ENCODE measurements at regions not wholly inside any gene's neighbourhood (a gene's known extent, or its start where the extent isn't known, plus 50 kb on each side); places are given as distances from the start of the nearest gene placed in this dataset.

DNA sequence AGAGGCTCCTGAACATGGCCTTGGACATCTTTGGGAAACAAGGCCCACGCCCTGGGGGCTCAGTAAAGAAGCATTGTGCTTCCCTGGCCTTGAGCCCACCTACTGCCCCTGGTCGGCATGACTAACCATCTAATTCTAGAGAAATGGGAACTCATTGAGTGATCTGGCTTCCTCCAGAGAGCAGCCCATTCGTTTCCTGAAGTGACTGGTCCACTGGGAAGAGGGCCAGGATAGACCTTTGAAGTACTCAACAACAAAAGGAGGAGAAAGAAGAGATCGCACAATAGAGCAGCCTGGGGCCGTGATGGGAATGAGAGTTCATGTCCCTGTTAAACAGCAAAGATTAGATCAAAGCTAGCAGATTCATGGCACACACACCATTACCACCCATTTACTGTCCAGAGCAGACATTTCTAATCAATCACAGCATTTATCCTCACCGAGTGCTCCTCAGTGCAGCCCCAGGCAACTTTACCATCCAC lies 514.4 kb upstream of the PROK2 start:
- ATAC-seq (ENCODE audit: low read depth), result no peak
- Histone ChIP-seq H4K8ac (ENCODE audit: low read depth in 2 of 2, low read length in 2 of 2) (no peak overlapping the region), H2BK120ac (ENCODE audit: low read depth, low read length) (no peak overlapping the region), H3K9ac (ENCODE audit: low read depth, low read length) (no peak overlapping the region), H3K36me3 (ENCODE audit: control insufficient read depth, insufficient read depth, low read length) (no peaks in the 10 kb centered on the region), H3K9me1 (ENCODE audit: insufficient read depth, low read length) (no peaks in the 10 kb centered on the region; the same call in 1 of the 2 replicates), H3K14ac (replicated peaks; ENCODE audit: low read depth, low read length) (no peak overlapping the region), H2BK5ac (ENCODE audit: low read depth, low read length, poor library complexity, severe bottlenecking) (no peak overlapping the region), H2AK9ac (replicated peaks; ENCODE audit: low read depth, low read length, poor library complexity) (no peak overlapping the region), H3K18ac (ENCODE audit: low read depth, low read length) (no peak overlapping the region), H2AK5ac (ENCODE audit: low read depth, low read length) (no peak overlapping the region), H3K9me3 (ENCODE audit: control insufficient read depth, insufficient read depth, low read length) (no peaks in the 10 kb centered on the region), H3K56ac (ENCODE audit: extremely low read depth, insufficient read depth, low read length) (no peak overlapping the region), H2AFZ (replicated peaks; ENCODE audit: low read length, poor library complexity) (no peak overlapping the region), H2BK15ac (ENCODE audit: low read depth, low read length) (no peak overlapping the region), H3K4me3 (ENCODE audit: insufficient read depth, low read depth, low read length) (no peak overlapping the region), H3K4me1 (ENCODE audit: control insufficient read depth, insufficient read depth, low read length) (no peaks in the 10 kb centered on the region), H3K4ac (ENCODE audit: low read depth, low read length) (no peak overlapping the region), H4K91ac (ENCODE audit: insufficient read depth, low read depth, low read length) (no peak overlapping the region), H3K27me3 (ENCODE audit: control insufficient read depth, insufficient read depth, low read length) (peaks cover 8% of the 10 kb centered on the region), H4K5ac (ENCODE audit: low read depth, low read length) (no peak overlapping the region), H4K20me1 (ENCODE audit: insufficient read depth, low read length) (no peaks in the 10 kb centered on the region), H3K27ac (ENCODE audit: insufficient read depth, low read length) (no peak overlapping the region), H3K23ac (ENCODE audit: low read depth, low read length) (no peak overlapping the region), H3K4me2 (ENCODE audit: low read depth, low read length) (no peak overlapping the region), H3K79me1 (ENCODE audit: low read depth in 1 of 2, low read length in 2 of 2) (no peaks in the 10 kb centered on the region), H2BK20ac (ENCODE audit: low read depth, low read length) (no peak overlapping the region)
- ChIA-PET CTCF (no interaction called here), POLR2A (ENCODE audit: unreplicated experiment) (no interaction called here)
- intact Hi-C loops (cut with micrococcal nuclease) (no loop called here), dilution Hi-C loops (cut with HindIII; ENCODE audit: low sequenced_read_pairs, unreplicated experiment) (no loop called here), in situ Hi-C loops (cut with MboI; ENCODE audit: low sequenced_read_pairs) (no loop called here)
- BruUV-seq (replicated peaks), result no TSS peak
- 38% methylated on average over 2 of the region's 6 CpGs; no CpG with 5 or more reads in 1 of the 2 experiments for WGBS, 2 experiments (ENCODE audit: extremely low coverage in 2 of 2, insufficient read length in 1 of 2)
- TF ChIP-seq RFX5 (IDR thresholded peaks at IDR 0.05; ENCODE audit: low read depth, low read length), result no peak
- no peak for TF ChIP-seq SMC3 (IDR thresholded peaks at IDR 0.05; ENCODE audit: low read depth, low read length)
- TF ChIP-seq FOS (IDR thresholded peaks at IDR 0.05; ENCODE audit: low read depth, low read length), result no peak
- no peak for TF ChIP-seq RCOR1 (IDR thresholded peaks at IDR 0.05; ENCODE audit: insufficient replicate concordance, low read length)
- no peak for TF ChIP-seq CEBPB (IDR thresholded peaks at IDR 0.05; ENCODE audit: low read depth, low read length)
- TF ChIP-seq POLR2A (IDR thresholded peaks at IDR 0.05; ENCODE audit: low read depth, low read length), result no peak
- TF ChIP-seq, protein P1, sequence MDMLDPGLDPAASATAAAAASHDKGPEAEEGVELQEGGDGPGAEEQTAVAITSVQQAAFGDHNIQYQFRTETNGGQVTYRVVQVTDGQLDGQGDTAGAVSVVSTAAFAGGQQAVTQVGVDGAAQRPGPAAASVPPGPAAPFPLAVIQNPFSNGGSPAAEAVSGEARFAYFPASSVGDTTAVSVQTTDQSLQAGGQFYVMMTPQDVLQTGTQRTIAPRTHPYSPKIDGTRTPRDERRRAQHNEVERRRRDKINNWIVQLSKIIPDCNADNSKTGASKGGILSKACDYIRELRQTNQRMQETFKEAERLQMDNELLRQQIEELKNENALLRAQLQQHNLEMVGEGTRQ (IDR thresholded peaks at IDR 0.05; ENCODE audit: low read depth, low read length), result no peak
- no peak for TF ChIP-seq MAFK (IDR thresholded peaks at IDR 0.05; ENCODE audit: low read depth, low read length)
- TF ChIP-seq BHLHE40 (IDR thresholded peaks at IDR 0.05; ENCODE audit: low read depth, low read length), result no peak
- TF ChIP-seq, protein P2, sequence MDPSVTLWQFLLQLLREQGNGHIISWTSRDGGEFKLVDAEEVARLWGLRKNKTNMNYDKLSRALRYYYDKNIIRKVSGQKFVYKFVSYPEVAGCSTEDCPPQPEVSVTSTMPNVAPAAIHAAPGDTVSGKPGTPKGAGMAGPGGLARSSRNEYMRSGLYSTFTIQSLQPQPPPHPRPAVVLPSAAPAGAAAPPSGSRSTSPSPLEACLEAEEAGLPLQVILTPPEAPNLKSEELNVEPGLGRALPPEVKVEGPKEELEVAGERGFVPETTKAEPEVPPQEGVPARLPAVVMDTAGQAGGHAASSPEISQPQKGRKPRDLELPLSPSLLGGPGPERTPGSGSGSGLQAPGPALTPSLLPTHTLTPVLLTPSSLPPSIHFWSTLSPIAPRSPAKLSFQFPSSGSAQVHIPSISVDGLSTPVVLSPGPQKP (IDR thresholded peaks at IDR 0.05; ENCODE audit: borderline replicate concordance, low read depth, low read length), result no peak
- TF ChIP-seq, protein P3, sequence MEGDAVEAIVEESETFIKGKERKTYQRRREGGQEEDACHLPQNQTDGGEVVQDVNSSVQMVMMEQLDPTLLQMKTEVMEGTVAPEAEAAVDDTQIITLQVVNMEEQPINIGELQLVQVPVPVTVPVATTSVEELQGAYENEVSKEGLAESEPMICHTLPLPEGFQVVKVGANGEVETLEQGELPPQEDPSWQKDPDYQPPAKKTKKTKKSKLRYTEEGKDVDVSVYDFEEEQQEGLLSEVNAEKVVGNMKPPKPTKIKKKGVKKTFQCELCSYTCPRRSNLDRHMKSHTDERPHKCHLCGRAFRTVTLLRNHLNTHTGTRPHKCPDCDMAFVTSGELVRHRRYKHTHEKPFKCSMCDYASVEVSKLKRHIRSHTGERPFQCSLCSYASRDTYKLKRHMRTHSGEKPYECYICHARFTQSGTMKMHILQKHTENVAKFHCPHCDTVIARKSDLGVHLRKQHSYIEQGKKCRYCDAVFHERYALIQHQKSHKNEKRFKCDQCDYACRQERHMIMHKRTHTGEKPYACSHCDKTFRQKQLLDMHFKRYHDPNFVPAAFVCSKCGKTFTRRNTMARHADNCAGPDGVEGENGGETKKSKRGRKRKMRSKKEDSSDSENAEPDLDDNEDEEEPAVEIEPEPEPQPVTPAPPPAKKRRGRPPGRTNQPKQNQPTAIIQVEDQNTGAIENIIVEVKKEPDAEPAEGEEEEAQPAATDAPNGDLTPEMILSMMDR (conservative IDR thresholded peaks at IDR 0.05; ENCODE audit: low read depth, low read length), result no peak
- no peak for TF ChIP-seq NFE2L2 (IDR thresholded peaks at IDR 0.05; ENCODE audit: low read depth, low read length)
- no peak for TF ChIP-seq MXI1 (IDR thresholded peaks at IDR 0.05; ENCODE audit: borderline replicate concordance, low read depth, low read length)
- TF ChIP-seq MAZ (IDR thresholded peaks at IDR 0.05; ENCODE audit: borderline replicate concordance, low read depth, low read length), result no peak
- no peak for TF ChIP-seq CHD1 (IDR thresholded peaks at IDR 0.05; ENCODE audit: low read depth, low read length)
- TF ChIP-seq RAD21 (IDR thresholded peaks at IDR 0.05; ENCODE audit: low read length), result no peak
- peak; percentile 59 for DNase-seq

Measured in IMR-90 (cell line).